Motor neuron (in vitro differentiated cells): ENCODE measurements at regions not wholly inside any gene's neighbourhood (a gene's known extent, or its start where the extent isn't known, plus 50 kb on each side); places are given as distances from the start of the nearest gene placed in this dataset.

Experiments used
- ATAC-seq, 8 experiments: fragments of 200-7000 bp; cut with Tn5 transposase; replicated peaks in 6 of 8; 2 replicates each; pipeline ENCODE4 v1.8.0; 2021; ENCODE audit warnings: mild to moderate bottlenecking in 8 of 8, moderate library complexity in 8 of 8
- H3K27ac ChIP-seq, 2 donors: fragments of 250-450 bp; sonication (Bioruptor Pico); 2 replicates each; pipeline ENCODE4 v1.9.0; 2021; ENCODE audit warnings: antibody characterized with exemption in 2 of 2, mild to moderate bottlenecking in 2 of 2, moderate library complexity in 1 of 2
- H3K4me1 ChIP-seq, 2 donors: fragments of 250-450 bp; sonication (Bioruptor Pico); replicated peaks in 1 of 2; 2 replicates each; pipeline ENCODE4 v1.6.1; 2021; ENCODE audit warnings: antibody characterized with exemption in 2 of 2, mild to moderate bottlenecking in 2 of 2, moderate library complexity in 1 of 2
- H3K4me3 ChIP-seq, 5 donors: fragments of 250-450 bp; sonication (Bioruptor Pico); 2 replicates each; pipeline ENCODE4 v1.9.0; 2021; ENCODE audit warnings: antibody characterized with exemption in 5 of 5, mild to moderate bottlenecking in 5 of 5, moderate library complexity in 4 of 5
- WGBS, 10 experiments: fragments of 450-650 bp; shearing (Covaris generic); methylation state at CpG; one replicate each; pipeline ENCODE4 v1.0.0; 2022; 5-methylcytosine and 5-hydroxymethylcytosine counted together
- in situ Hi-C, 9 experiments: fragments of 400-800 bp; cut with MboI; loops; one replicate each; pipeline ENCODE4 v1.15.0; 2021; ENCODE audit warnings: low sequenced_read_pairs in 9 of 9, low pct_unique_long_range_greater_than_20kb in 2 of 9; ENCODE audit not compliant: unreplicated experiment in 9 of 9

DNA sequence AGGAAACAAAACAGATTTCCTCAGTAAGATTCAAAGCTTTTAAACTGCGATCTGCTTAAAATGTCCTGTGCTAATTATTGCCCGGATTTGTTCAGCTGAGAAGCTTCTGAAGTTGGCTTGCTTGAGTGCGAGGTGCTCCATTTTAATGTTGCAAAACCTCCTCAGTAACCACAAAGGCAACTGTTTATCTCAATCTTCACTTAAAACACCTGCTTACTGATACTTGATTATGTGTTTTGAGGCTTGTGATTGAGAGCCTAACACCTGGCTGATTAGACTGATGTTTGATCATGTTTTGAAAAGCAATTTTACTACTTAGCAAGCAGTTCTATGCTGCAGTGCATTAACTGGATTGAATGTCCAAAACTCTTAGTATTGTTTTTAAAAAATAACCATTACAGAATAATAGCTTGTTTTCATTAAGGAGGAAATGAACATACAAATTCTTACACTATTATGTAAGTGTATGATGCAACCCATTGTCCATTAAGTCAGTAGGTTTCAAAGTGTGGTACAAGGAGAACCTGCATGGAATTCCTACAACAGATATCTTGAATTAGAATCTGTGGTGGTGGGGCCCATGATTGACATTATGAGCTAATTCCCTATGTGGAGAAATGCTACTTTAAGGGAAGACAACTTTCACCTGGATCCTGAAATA is 96.9 kb upstream of the FAM180A start:
- H3K4me1 ChIP-seq = no peaks in the 10 kb centered on the region
- WGBS, 10 experiments = 47 to 100% (median 88%) methylated on average over 2 to 3 of the region's 3 CpGs; no CpG with 5 or more reads in 2 of the 10 experiments
- H3K27ac ChIP-seq = no peak overlapping the region
- no peak overlapping the region for H3K4me3 ChIP-seq
- in situ Hi-C loops = no loop called here
- no peak for ATAC-seq

DNA sequence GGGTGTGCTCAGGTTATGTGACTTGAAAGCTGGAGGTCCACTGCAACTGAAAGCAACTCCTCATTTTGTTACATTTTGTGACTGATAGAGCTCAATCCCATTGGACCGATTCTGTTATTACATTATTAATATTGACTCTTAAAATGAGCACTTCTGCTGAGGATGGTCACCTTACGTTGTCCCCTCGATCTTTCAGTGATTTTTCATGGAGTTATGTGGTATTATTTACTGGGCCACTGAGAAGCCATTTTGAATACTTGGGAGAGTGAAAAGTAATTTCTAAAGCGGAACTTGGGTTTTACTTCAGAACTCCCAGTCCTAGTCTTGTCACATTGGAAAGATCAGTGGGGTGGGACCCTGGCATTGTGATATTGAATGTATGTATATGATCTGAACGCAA is 96.3 kb upstream of the FAM180A start:
- in situ Hi-C loops = no loop called here
- Histone ChIP-seq H3K4me3 (no peak overlapping the region), H3K4me1 (no peaks in the 10 kb centered on the region), H3K27ac (no peak overlapping the region)
- ATAC-seq = no peak
- 38 to 89% (median 75%) methylated on average over 1 to 4 of the region's 5 CpGs for WGBS, 10 experiments

DNA sequence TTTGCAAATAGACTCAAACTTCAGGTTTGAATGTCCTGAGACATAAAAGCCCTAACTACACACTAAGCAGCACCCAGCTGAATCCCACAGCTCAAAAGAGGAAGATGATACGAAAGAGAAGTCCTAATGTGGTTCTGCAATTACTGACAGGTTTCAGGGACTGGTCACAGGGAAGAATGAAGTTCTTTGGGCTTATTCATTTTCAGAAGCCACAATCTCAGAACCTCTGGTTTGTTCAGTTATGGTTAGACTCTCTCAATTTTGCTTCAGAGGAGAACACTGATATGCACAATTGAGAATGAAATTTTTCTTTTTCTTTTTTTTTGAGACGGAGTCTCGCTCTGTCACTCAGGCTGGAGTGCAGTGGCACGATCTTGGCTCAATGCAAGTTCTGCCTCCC is 94.6 kb upstream of the FAM180A start:
- in situ Hi-C loops = no loop called here
- WGBS, 10 experiments = 29 to 100% (median 67%) methylated on average over 1 to 4 of the region's 4 CpGs; no CpG with 5 or more reads in 3 of the 10 experiments
- Histone ChIP-seq H3K27ac (no peak overlapping the region), H3K4me1 (no peaks in the 10 kb centered on the region), H3K4me3 (no peak overlapping the region)
- ATAC-seq = no peak

DNA sequence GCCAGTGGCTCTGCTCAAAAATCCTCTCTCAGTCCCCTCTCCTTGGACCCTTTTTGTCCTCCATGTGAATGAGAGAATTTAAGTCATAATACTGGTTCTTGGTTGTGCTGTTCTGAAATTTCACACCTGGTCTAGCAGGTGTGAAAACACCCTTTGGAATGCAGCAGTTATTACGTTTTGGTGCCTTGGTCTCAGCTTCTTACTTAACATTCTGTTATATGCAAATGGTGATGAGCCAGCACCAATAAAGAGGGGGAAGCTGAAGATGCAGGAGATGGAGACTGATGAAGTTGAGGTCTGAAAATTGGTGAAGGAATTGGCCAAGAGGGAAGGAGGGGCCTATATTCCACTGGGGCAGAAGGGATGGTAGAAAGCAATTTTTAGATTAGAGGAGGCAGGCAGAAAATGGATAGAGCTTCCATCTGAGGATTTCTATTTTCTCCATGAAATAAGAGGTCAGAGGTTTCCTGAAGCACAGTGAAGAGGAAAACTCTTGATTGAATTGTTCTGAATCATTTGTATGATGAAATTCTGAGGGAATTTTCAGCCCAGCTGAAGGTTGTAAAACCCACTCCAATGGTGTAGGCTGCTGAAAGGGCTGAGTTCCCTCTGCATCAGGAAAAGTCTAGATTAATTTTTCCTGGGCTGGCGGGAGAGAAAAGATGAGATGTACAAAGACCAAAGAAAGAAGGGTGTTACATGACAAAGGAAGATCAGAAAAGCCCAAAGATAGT is 94.0 kb upstream of the FAM180A start:
- in situ Hi-C loops = no loop called here
- no peaks in the 10 kb centered on the region for H3K4me1 ChIP-seq
- peak in 2 of 8 experiments; percentile 57 to 61 for ATAC-seq
- H3K4me3 ChIP-seq = no peak overlapping the region
- H3K27ac ChIP-seq = no peak overlapping the region
- 50 to 82% (median 73%) methylated on average over 1 to 2 of the region's 2 CpGs; no CpG with 5 or more reads in 2 of the 10 experiments for WGBS, 10 experiments

DNA sequence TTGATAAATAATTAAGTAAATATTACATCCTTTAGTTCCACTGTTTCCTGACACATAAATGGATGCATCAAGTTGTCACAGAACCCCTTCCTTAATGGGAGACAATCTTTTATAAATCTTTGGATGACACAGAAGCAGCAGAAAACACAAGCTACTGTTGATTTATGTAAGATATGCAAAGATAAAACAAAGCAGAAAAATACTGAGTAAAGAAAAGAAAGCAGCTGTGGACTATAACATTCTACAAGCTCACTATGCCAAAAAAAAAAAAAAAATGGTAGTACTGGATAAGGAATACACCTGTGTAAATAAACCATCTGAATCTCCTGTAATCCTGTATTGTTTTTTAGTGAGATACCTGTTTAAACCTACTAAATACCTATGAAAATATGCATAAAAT is 92.0 kb upstream of the FAM180A start:
- in situ Hi-C loops = no loop called here
- Histone ChIP-seq H3K27ac (no peak overlapping the region), H3K4me3 (no peak overlapping the region), H3K4me1 (no peaks in the 10 kb centered on the region)
- peak in 1 of 8 experiments; percentile 72 for ATAC-seq

DNA sequence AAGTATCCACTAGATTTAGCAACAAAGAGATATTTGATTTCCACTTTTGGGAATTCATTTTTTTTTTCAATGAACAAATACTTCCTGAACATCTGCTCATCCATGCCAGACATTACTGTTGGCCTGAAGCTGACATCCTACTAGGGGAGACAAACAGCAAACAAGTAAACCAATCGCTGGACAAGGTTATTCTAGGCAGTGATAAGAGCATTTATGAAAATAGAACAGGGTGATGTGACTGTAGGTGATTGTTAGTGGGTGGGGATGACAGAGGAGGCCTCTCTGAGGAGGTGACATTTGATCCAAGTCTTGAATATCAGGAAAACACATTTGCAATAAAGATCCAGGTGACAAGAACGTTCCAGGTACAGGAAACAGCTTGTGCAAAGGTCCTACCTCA is 89.1 kb upstream of the FAM180A start:
- H3K4me1 ChIP-seq = peaks cover 0 to 6% of the 10 kb centered on the region in 2 donors
- no peak for ATAC-seq
- no peak overlapping the region for H3K27ac ChIP-seq
- no peak overlapping the region for H3K4me3 ChIP-seq
- in situ Hi-C loops = no loop called here
- 11 to 83% (median 45%) methylated on average over 1 to 2 of the region's 2 CpGs for WGBS, 10 experiments

DNA sequence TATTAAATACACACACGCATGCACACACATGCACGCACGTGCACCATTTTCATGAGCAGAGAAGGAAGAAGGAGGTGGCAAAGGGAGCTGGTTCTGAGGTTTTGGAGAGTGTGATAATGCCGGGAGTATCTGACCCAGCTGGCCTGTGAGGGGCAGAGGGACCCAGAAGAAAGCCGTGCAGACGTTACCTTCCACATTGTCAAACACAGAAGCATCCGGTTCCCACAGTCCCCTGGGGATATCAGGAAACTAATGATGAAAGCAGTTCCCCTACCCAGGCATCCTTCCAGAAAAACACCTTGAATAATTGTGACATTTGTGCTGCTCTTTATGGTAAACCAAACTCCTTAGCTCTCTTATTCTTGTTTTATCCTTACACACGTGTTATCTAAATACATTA is 85.7 kb upstream of the FAM180A start:
- WGBS, 10 experiments = 7 to 100% (median 32%) methylated on average over 2 to 8 of the region's 8 CpGs; no CpG with 5 or more reads in 2 of the 10 experiments
- Histone ChIP-seq H3K4me1 (peaks cover 0 to 10% of the 10 kb centered on the region in 2 donors), H3K27ac (no peak overlapping the region), H3K4me3 (no peak overlapping the region)
- in situ Hi-C loops = no loop called here
- ATAC-seq = peak in 5 of 8 experiments; percentile 30 to 73 (median 60)

DNA sequence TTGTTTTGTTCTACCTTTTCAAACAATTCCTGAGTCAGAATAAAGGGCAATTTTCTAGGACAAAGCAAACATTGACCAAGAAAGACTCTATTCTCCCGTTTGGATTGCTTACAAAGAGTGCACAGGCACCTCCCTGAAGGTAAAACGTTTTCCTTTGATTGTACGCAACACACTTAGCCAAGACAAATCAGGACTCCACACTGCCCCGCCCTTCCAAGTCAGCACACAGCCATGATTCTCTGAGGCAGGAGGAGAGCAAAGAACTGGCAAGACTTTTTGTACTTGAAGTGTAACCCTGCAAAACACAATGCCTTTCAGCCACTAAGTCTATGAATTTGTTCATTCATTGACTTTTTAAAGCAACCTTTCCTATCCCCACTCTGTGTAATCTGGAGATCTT is 85.0 kb upstream of the FAM180A start:
- 38 to 83% (median 51%) methylated on average over 1 to 4 of the region's 4 CpGs; no CpG with 5 or more reads in 2 of the 10 experiments for WGBS, 10 experiments
- in situ Hi-C loops = no loop called here
- Histone ChIP-seq H3K27ac (no peak overlapping the region), H3K4me3 (no peak overlapping the region), H3K4me1 (peaks cover 4 to 16% of the 10 kb centered on the region in 2 donors)
- ATAC-seq = no peak

DNA sequence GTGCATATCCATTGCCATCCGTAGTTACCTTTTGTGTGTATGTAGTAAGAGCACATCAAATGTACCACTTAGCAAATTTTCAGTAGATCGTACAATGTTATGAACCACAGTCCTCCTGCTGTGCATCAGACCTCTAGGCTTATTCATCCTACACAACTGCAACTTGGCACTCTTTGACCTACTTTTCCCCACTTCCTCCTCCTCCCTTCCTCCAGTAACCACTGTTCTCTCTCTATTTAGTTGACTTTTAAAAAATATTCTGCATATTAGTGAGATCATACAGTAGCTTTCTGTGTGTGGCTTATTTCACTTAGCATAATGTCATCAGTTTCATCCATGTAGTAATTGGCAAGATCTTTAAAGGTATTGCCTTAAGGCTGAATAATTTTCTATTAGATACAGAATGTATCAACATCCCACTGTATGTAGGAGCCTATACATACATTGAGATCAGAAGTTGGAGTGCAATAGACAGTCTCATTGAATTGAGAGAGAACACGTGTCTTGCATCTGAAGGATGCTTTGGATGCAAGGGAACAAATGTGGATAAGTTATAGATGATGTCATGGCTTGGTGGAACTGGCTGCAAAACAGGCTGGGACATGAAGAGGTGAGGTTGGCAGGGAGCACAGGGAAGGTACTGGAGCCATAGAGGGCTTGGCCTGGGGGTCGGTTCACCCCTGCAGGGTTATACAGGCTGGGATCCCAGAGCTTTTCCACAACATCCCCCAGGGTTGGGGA is 83.0 kb upstream of the FAM180A start:
- Histone ChIP-seq H3K27ac (no peak overlapping the region), H3K4me3 (no peak overlapping the region), H3K4me1 (peaks cover 4 to 16% of the 10 kb centered on the region in 2 donors)
- in situ Hi-C loops = no loop called here
- peak in 3 of 8 experiments; percentile 47 to 92 (median 84) for ATAC-seq
- 0 to 80% (median 60%) methylated on average over 1 to 4 of the region's 4 CpGs; no CpG with 5 or more reads in 1 of the 10 experiments for WGBS, 10 experiments

DNA sequence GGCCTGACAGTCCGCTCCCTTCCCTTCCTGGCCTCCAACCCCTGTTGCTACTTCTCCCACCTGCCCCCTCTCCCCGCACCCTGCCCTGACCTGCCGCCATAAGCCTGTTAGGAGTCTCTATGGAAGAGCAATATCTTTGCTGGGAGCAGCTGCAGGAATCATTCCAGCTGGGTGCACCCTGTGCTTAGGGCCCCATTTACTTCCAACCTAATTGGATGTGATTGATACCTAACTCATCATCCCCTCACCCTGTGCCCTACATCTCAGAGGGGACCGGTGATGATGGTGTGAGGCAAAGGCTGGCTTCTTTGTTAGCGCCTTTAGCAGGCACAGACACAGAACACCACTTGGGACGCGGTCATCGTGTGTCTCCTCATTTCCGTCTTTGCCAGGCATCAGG is 80.0 kb upstream of the FAM180A start:
- 66 to 73% methylated on average over 3 to 6 of the region's 9 CpGs; no CpG with 5 or more reads in 8 of the 10 experiments for WGBS, 10 experiments
- peak overlapping the region in 1 of 2 donors; percentile 7 for H3K27ac ChIP-seq
- in situ Hi-C loops = no loop called here
- peak in 5 of 8 experiments; percentile 21 to 88 (median 79) for ATAC-seq
- H3K4me1 ChIP-seq = peaks cover 4 to 10% of the 10 kb centered on the region in 2 donors
- H3K4me3 ChIP-seq = no peak overlapping the region

DNA sequence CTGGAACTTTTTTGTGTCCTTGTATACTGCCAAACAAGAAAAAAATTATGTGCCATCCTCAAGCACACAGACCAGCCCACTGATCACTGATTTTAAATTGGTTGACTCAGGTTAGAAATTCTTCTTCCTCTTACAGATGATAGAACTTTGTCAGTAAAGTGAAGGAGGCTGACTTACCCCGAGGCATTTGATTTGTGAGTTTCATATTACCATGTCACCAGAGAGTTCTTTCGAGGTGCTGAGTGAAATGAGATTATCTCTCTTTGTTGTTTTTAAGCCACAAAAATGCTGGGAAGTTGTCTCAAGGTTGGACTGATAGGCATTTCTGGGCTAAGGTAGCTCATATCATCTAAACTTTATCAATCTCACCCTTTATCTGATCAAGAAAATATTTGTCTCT is 78.8 kb upstream of the FAM180A start:
- H3K4me3 ChIP-seq = no peak overlapping the region
- in situ Hi-C loops = no loop called here
- ATAC-seq = no peak
- H3K4me1 ChIP-seq = peaks cover 4 to 10% of the 10 kb centered on the region in 2 donors
- WGBS, 10 experiments = 0 to 96% (median 61%) methylated on average over 1 to 2 of the region's 2 CpGs; no CpG with 5 or more reads in 2 of the 10 experiments
- no peak overlapping the region for H3K27ac ChIP-seq

DNA sequence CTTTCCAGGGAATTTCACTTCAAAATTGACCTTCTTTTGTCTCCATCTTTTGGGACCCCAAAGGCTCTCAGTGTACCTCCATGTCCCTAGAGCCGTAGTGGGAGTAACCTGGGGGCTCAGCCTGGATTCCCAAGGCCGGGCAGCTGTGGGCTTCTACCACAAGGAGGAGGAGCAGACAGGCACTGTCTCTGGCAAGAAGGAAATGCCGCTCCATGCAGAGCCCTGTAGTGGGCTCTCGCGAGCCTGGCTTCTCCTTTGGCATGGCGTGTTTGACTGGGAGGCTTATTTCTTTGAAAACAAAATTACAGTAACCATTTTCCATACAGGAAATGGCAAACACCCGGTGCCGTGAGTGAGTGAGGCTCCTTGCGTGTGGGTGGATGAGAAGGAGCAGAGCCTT is 76.8 kb upstream of the FAM180A start:
- peak in 1 of 8 experiments; percentile 71 for ATAC-seq
- H3K4me3 ChIP-seq = no peak overlapping the region
- in situ Hi-C loops = no loop called here
- peaks cover 4 to 13% of the 10 kb centered on the region in 2 donors for H3K4me1 ChIP-seq
- whole genome bisulfite sequencing, 10 experiments = 48 to 100% (median 82%) methylated on average over 1 to 5 of the region's 9 CpGs; no CpG with 5 or more reads in 5 of the 10 experiments
- no peak overlapping the region for H3K27ac ChIP-seq

DNA sequence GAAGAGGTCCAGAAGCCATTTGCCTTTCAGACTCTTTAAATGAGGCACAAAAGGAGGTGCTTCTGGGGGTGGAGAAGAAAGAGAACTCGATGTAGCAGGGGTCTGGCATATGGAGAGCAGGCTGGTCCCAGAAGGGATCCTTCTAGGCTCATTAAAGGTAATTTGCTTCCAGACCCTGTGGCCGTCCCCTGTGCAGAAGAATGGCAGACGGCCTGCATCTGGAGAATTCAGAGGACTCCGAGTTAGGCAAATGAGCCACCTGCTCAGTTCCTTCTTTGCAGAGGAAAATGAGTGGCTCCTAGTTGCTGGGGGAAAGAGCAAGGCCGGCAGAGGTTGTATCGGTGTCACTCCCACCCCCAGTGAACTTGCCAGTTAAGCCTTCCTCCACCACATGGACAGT is 73.8 kb upstream of the FAM180A start:
- WGBS, 10 experiments = 0 to 100% (median 54%) methylated on average over 1 to 5 of the region's 6 CpGs; no CpG with 5 or more reads in 2 of the 10 experiments
- Histone ChIP-seq H3K4me3 (no peak overlapping the region), H3K27ac (no peak overlapping the region), H3K4me1 (peaks cover 0 to 3% of the 10 kb centered on the region in 2 donors)
- in situ Hi-C loops = loop anchor here in 3 of 9 experiments (25.0 kb wide), 2 partner anchors 190 to 1765 kb away; no protein-coding TSS in a partner anchor
- ATAC-seq = no peak
